SH-SY5Y (cell line): ENCODE measurements at regions not wholly inside any gene's neighbourhood (a gene's known extent, or its start where the extent isn't known, plus 50 kb on each side); places are given as distances from the start of the nearest gene placed in this dataset.

ENCODE experiments used
- GATA2 ChIP-seq: IDR thresholded peaks from 2 replicates; pipeline ENCODE4 v1.6.1; 2011; ENCODE audit warnings: mild to moderate bottlenecking, low read depth, low read length
- GATA3 ChIP-seq: IDR thresholded peaks from 2 replicates; pipeline ENCODE4 v1.6.1; 2011; ENCODE audit warnings: low read depth, mild to moderate bottlenecking, low read length, moderate library complexity

DNA sequence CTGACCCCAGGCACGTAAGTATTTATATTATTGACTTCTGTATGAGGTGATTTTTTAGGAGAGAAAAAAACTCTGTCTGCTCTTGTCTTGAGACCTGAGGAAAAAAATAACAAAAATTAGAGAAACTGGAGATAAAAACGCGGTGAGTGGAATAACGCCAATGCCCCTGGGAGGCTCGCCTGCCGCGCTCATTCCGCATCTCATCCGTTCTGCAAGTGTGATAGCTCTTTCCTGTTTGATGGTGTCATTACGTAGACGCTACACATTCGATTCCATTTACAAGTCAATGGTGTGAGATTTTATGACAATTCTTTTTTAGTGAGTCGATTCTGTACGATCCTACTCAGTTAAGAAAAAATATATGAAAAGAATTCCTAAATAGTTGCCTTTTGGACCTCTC, 194.3 kb upstream of the SMIM21 start:
- TF ChIP-seq GATA3: no peak
- TF ChIP-seq GATA2: no peak

- TF ChIP-seq GATA3 (no peak), GATA2 (no peak)
Measured at GRCh38 chr18:75618146-75618545, 190.6 kb upstream of the SMIM21 start.

DNA sequence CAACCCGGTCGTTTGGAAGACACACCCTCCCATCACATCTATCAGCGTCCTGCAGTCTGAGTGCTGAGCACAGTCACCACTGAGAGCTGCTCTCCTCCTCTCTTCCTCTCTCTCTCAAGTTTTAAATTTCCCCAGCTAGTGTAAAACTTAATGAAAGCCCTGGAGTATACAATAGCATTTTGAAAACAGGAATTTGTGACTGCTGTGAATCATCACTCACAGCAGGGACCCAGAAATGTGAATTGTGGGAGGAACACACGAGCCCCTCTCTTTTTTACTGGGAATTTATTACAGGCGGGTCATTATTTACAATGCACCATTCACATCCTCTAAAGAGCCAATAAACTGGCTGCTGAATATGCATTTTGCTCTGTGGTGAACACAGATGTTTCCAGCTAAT, 185.0 kb upstream of the SMIM21 start:
- no peak for TF ChIP-seq GATA3
- no peak for TF ChIP-seq GATA2

- TF ChIP-seq GATA3 (no peak), GATA2 (no peak)
Measured at GRCh38 chr18:75607701-75608100, 180.2 kb upstream of the SMIM21 start.

DNA sequence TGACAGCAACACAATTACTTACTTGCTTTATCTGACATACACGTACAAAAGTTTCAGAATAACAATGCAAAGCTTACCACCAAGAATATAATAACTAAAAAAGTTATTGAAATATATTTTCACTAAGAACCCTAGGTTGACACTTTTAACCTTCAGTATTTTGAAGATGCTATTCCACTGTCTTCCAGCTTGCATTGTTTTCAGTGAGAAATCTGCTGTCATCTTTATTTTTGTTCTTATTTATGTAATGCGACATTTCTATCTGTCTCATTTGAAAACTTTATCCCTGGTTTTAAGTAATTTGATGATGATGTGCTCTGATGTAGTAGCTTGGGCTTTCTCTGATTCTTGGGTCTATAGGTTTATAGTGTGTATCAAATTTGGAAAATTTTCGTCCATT, 165.0 kb upstream of the SMIM21 start:
- TF ChIP-seq GATA2: no peak
- TF ChIP-seq GATA3: no peak

GRCh38 chr18:75588412-75588811, 160.9 kb upstream of the SMIM21 start:
- TF ChIP-seq GATA3 (no peak), GATA2 (no peak)

DNA sequence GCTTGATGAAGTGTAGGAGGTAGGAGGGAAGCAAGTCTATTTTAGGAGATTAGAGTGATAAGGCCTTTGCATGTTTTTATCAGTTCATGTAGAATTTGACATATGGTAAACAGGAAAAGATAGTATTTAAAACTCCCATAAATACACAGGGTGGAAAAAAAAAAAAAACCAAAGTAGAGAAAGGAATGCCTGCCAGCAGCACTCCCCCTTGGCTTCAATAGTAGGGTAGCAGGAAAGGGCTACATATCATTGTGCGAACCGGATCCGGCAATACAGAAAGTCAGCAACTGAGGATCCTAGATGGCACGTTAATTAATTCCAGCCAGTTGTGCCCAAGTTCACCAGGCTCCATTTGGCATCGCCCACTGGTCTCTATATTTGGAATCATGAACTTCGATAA, 159.6 kb upstream of the SMIM21 start:
- no peak for TF ChIP-seq GATA3
- TF ChIP-seq GATA2: no peak

DNA sequence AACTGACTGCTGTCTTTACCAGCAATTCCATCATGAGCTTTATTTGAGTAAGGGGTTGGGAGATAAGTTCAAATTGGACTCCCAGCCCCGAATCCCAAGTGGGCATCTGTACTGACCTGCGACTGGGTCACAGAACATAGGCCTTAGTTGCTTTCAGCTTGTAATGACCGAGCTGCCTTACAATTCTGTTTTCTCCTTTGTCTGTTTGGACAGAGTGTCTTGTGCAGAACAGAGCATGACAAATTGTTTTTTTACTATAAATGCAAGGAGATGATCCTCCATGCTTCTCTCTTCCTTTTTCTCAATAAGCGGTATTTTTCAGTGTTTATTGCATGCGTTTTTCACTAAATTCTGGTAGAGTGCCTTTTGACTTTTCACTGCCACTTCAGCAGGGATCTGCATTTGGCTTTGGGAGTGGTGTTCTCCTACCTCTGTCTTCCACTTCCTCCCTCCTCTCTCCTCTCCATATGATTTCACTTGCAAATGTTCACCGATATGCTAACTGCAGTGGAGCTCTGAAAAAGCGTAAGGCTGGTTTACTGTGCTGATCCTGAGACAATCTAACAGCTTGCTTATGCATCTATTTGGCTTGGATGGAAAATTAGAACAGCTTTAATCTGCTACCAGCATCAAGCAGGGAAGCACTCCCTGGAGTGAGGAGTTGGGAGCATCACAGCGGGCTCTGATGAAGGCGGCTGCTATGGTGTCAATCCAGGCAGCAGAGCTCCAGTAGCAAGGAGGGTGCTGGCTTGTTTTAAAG, 158.8 kb upstream of the SMIM21 start:
- no peak for TF ChIP-seq GATA2
- TF ChIP-seq GATA3: no peak

DNA sequence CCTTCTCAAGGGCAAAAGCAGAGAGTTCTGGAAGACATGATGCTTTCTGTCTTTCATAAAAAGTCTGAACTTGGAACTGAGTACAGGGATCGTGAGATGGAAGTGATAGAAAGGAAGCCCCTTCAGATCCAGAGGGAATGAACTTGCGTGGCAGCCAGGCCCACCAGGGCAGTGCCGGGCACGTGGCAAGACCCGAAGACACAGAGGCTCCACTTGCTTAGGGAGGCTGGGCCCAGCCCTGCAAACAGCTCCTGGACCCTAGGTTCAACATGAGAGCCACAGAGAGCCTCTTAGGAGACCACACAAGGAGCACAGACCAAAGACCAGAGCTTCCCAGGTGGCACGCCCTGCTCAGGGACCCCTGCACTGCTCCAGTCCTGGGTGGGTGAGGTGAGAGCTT, 155.4 kb upstream of the SMIM21 start:
- no peak for TF ChIP-seq GATA3
- TF ChIP-seq GATA2: no peak

- TF ChIP-seq GATA3: no peak
- TF ChIP-seq GATA2: no peak
Measured at GRCh38 chr18:75582406-75582821, 154.9 kb upstream of the SMIM21 start.

DNA sequence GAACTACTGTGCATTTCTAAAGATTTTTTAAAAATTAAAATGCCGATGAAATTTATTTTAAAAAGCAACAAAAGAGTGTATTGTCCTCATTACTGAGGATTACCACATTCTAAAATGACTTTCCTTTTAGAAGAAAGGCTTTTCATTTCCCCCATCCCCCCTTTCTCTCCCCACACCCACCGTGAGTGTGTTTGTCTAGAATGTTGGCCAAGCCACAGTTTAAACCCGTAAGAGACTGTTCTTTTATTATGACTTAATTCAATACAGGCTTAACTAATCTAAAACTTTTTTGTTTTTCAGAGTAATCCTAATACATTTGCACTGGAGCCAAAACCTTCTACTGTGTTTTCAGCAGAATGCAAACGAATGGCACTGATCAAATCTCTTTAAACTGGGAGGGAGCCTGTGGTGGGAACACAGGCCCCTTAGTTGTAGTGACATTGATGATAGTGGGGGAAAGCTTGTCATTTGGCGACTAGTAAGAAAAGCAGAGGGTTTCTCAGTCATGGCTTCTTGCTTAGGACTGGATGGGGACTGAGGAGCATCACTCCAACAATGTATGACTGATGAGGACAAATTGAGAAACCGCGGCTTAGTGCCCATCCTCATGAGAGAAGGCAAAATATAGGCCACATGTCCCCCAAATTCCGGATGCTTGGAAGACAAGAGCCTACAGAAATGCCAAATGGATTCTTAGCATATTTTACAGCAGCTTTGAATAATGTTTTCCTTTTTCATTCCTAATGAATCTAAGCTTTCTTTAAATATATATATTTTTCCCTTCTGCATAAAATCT, 154.0 kb upstream of the SMIM21 start:
- no peak for TF ChIP-seq GATA3

DNA sequence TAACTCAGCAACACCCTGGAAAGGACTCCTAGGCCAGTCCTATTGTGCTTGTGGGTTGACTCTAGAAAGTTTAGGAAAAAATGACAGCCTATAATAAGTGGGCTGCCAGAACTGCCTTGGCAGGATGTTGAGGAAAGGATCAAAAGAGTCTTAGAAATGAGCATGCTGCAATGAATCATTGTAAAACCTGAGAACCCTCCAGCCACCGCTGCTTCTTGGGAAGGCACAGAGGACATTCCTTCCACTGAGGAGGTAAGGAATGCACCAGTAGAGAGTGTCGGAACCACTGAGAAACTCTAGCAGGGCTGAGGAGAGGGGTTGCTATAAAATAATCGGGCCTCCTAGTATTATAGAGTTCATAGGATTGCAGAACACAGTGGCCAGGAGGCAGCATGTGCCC, 146.7 kb upstream of the SMIM21 start:
- no peak for TF ChIP-seq GATA3
- TF ChIP-seq GATA2: no peak

- no peak for TF ChIP-seq GATA2
- TF ChIP-seq GATA3: no peak
Measured at GRCh38 chr18:75563150-75563549, 135.6 kb upstream of the SMIM21 start.

DNA sequence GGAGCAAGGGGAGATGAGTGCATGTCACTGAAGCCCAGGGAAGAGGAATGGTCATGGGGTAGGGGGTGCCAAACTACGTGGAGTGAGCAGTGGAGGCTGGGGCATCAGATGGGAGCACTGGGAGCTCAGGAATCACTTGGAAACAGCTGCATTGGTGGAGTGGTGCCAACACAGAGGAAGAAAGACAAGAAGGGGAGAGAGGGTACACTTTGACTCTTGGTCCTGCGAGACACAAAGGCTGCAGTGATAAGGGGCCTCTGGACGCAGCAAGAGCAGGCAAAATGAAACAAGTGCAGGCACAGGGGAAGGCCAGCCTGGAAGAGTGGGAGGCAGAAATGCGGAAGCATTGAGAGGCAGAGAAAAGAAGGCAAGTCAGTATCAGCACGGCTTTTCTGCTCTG, 134.7 kb upstream of the SMIM21 start:
- TF ChIP-seq GATA3 (no peak), GATA2 (no peak)

DNA sequence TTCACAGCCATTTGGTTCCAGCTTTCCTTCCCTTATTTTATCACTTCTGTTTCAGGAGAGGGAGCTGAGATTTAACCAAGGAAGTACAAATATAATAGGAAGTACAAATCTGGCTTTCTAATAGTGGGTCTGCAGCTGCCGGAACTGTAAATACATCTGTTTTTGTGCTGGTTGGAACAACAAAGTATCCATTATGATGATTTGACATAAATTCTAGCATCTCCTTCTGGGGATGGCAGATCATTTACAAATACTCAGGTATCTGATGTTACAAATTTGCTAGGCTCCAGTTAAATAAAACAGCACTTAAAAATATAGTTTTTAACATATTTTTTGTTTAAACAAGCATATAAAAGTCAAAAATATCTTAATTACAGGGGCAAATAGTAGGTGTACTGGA, 131.3 kb upstream of the SMIM21 start:
- TF ChIP-seq GATA3 (no peak), GATA2 (no peak)
